DOHH2 (cell line): ENCODE measurements at regions not wholly inside any gene's neighbourhood (a gene's known extent, or its start where the extent isn't known, plus 50 kb on each side); places are given as distances from the start of the nearest gene placed in this dataset.

Experiments
- EZH2phosphoT487 ChIP-seq: fragments of 200-600 bp; sonication (generic); IDR thresholded peaks from 2 replicates; pipeline ENCODE4 v1.6.1; 2017; ENCODE audit warnings: borderline replicate concordance, mild to moderate bottlenecking, antibody characterized with exemption, low read length, moderate library complexity, mixed read lengths
- TF ChIP-seq, protein P1 (sequence below): fragments of 200-600 bp; sonication (generic); IDR thresholded peaks from one replicate; pipeline ENCODE4 v1.5.1; 2014; ENCODE audit warnings: antibody characterized with exemption, mild to moderate bottlenecking, low read depth, low read length; ENCODE audit not compliant: poor library complexity, severe bottlenecking

DNA sequence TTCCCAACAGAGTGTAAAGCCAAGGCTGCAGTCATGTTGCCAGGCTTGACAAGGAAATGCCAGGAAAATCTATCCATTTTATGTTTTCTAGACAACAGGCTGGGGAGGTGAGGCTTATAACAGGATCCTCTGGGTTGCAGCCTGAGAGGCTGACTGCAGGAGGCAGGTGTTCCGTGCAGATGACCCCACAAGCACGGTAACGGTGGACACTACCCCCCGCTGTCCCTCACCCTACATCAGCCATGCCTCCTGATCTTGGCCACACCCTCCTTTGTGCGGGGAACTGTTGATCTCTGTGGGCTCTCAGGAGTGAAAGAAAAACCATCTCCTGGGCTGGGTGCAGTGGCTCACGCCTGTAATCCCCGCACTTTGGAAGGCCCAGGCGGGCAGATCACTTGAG is 68.0 kb upstream of the ADPGK start:
- TF ChIP-seq, protein P1, sequence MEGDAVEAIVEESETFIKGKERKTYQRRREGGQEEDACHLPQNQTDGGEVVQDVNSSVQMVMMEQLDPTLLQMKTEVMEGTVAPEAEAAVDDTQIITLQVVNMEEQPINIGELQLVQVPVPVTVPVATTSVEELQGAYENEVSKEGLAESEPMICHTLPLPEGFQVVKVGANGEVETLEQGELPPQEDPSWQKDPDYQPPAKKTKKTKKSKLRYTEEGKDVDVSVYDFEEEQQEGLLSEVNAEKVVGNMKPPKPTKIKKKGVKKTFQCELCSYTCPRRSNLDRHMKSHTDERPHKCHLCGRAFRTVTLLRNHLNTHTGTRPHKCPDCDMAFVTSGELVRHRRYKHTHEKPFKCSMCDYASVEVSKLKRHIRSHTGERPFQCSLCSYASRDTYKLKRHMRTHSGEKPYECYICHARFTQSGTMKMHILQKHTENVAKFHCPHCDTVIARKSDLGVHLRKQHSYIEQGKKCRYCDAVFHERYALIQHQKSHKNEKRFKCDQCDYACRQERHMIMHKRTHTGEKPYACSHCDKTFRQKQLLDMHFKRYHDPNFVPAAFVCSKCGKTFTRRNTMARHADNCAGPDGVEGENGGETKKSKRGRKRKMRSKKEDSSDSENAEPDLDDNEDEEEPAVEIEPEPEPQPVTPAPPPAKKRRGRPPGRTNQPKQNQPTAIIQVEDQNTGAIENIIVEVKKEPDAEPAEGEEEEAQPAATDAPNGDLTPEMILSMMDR: no peak
- TF ChIP-seq EZH2phosphoT487: no peak
